ENCODE measurements at regions not wholly inside any gene's neighbourhood (a gene's known extent, or its start where the extent isn't known, plus 50 kb on each side); places are given as distances from the start of the nearest gene placed in this dataset.

- Mint-ChIP-seq H3K36me3 (no peaks in the 10 kb centered on the region), H3K4me3 (no peak overlapping the region), H3K4me1 (no peaks in the 10 kb centered on the region), H3K27ac (no peak overlapping the region), H3K9me3 (no peaks in the 10 kb centered on the region), H3K27me3 (ENCODE audit: insufficient read depth, low read depth) (no peaks in the 10 kb centered on the region)
- Histone ChIP-seq H3K27me3 (no peaks in the 10 kb centered on the region), H3K4me1 (no peaks in the 10 kb centered on the region), H3K79me2 (ENCODE audit: low read depth) (no peaks in the 10 kb centered on the region), H3K9me3 (ENCODE audit: low read depth) (no peaks in the 10 kb centered on the region), H3K4me3 (no peak overlapping the region), H3K9ac (no peak overlapping the region), H3K27ac (no peak overlapping the region), H3K4me2 (no peak overlapping the region), H2AFZ (replicated peaks) (no peak overlapping the region), H3K36me3 (no peaks in the 10 kb centered on the region), H3F3A (ENCODE audit: low read depth) (no peaks in the 10 kb centered on the region), H4K20me1 (ENCODE audit: low read depth) (no peaks in the 10 kb centered on the region)
- no peak for DNase-seq (ENCODE audit: low spot score)
- TF ChIP-seq EZH2phosphoT487 (IDR thresholded peaks at IDR 0.05) (no peak), CTCF (IDR thresholded peaks at IDR 0.05) (no peak), EZH2 (IDR thresholded peaks at IDR 0.05) (no peak)
Measured at GRCh38 chr21:22762463-22762862, 1764.3 kb downstream of the NCAM2 start.

- H3K4me3 ChIP-seq, result no peak overlapping the region
- TF ChIP-seq CTCF (IDR thresholded peaks at IDR 0.05) (no peak), EZH2phosphoT487 (IDR thresholded peaks at IDR 0.05) (no peak), EZH2 (IDR thresholded peaks at IDR 0.05) (no peak)
- H3F3A ChIP-seq (ENCODE audit: low read depth), result no peaks in the 10 kb centered on the region
- no peaks in the 10 kb centered on the region for H3K4me1 Mint-ChIP-seq
- no peak overlapping the region for H3K4me3 Mint-ChIP-seq
- no peaks in the 10 kb centered on the region for H4K20me1 ChIP-seq (ENCODE audit: low read depth)
- no peak for DNase-seq (ENCODE audit: low spot score)
- H3K36me3 ChIP-seq, result no peaks in the 10 kb centered on the region
- H3K9me3 ChIP-seq (ENCODE audit: low read depth), result no peaks in the 10 kb centered on the region
- H3K27ac Mint-ChIP-seq, result no peak overlapping the region
- H3K9me3 Mint-ChIP-seq, result no peaks in the 10 kb centered on the region
- H3K36me3 Mint-ChIP-seq, result no peaks in the 10 kb centered on the region
- no peak overlapping the region for H3K27ac ChIP-seq
- no peaks in the 10 kb centered on the region for H3K4me1 ChIP-seq
- H3K27me3 ChIP-seq, result no peaks in the 10 kb centered on the region
- H2AFZ ChIP-seq (replicated peaks), result no peak overlapping the region
- H3K9ac ChIP-seq, result no peak overlapping the region
- no peaks in the 10 kb centered on the region for H3K79me2 ChIP-seq (ENCODE audit: low read depth)
- no peak overlapping the region for H3K4me2 ChIP-seq
- H3K27me3 Mint-ChIP-seq (ENCODE audit: insufficient read depth, low read depth), result no peaks in the 10 kb centered on the region
Measured at GRCh38 chr21:22763442-22763841, 1765.2 kb downstream of the NCAM2 start.

GRCh38 chr21:22764222-22764621 lies 1766.0 kb downstream of the NCAM2 start:
- no peaks in the 10 kb centered on the region for H3K36me3 ChIP-seq

More at GRCh38 chr21:22764222-22764621, 1766.0 kb downstream of the NCAM2 start:
- Mint-ChIP-seq H3K9me3 (no peaks in the 10 kb centered on the region), H3K4me3 (no peak overlapping the region), H3K36me3 (no peaks in the 10 kb centered on the region), H3K4me1 (no peaks in the 10 kb centered on the region), H3K27ac (no peak overlapping the region), H3K27me3 (ENCODE audit: insufficient read depth, low read depth) (no peaks in the 10 kb centered on the region)
- TF ChIP-seq EZH2phosphoT487 (IDR thresholded peaks at IDR 0.05) (no peak), CTCF (IDR thresholded peaks at IDR 0.05) (no peak), EZH2 (IDR thresholded peaks at IDR 0.05) (no peak)
- DNase-seq (ENCODE audit: low spot score), result no peak
- H4K20me1 ChIP-seq (ENCODE audit: low read depth), result no peaks in the 10 kb centered on the region
- no peaks in the 10 kb centered on the region for H3K79me2 ChIP-seq (ENCODE audit: low read depth)
- no peak overlapping the region for H3K27ac ChIP-seq
- H3K27me3 ChIP-seq, result no peaks in the 10 kb centered on the region
- no peak overlapping the region for H3K9ac ChIP-seq
- no peaks in the 10 kb centered on the region for H3K4me1 ChIP-seq
- no peak overlapping the region for H3K4me3 ChIP-seq
- H3K9me3 ChIP-seq (ENCODE audit: low read depth), result no peaks in the 10 kb centered on the region
- H3F3A ChIP-seq (ENCODE audit: low read depth), result no peaks in the 10 kb centered on the region
- H3K4me2 ChIP-seq, result no peak overlapping the region
- no peak overlapping the region for H2AFZ ChIP-seq (replicated peaks)

All from neural progenitor cell (in vitro differentiated cells).